HG03066 (cell line): ENCODE measurements at regions not wholly inside any gene's neighbourhood (a gene's known extent, or its start where the extent isn't known, plus 50 kb on each side); places are given as distances from the start of the nearest gene placed in this dataset.
"Not testable (repeated sequence)": the region's sequence is repeated elsewhere in the genome, so short reads cannot be mapped to it uniquely, and the experiment has no call there.

Experiments used
- ATAC-seq: cut with Tn5 transposase; IDR thresholded peaks from one replicate; pipeline ENCODE4 v1.9.1; 2021; ENCODE audit warnings: low read depth; ENCODE audit not compliant: unreplicated experiment

DNA sequence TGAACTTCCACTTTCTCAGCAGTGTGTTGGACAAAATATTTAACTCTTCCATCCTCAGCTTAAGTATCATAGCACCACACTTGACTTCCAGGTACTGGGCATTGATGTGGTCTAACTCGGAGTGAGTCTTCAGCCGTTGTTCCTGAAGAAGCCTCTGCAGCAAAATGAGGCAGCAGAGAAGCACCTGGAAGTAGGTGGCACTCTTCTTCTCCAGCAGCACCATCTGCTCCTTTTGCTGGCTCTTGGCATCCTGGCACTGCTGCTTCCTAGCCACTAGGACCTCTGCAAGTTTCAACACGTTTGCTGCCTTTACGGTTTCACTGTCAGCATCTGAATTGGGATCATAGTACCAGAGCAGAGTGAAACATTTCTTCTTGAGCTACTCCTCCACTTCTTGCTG lies 162.5 kb upstream of the GORAB start:
- ATAC-seq: no peak

DNA sequence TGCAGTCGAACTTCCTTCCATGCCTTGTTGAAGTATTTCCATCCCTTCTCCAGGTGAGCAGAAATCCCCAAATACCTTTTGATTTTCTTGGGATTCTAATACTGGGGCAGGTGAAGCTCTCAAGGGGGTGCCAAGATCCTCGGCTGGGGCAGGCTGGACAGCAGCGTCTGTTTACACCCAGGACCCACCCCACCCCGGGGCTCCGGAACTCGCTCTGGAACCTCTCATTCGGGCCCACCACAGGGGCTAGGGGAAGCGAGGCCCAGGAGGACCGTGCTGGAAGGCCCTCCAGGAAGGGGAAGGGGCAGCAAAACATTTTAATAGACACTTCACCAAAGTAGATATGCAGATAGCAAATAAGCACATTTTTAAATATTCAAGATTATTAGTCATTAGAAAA lies 161.9 kb upstream of the GORAB start:
- no peak for ATAC-seq

DNA sequence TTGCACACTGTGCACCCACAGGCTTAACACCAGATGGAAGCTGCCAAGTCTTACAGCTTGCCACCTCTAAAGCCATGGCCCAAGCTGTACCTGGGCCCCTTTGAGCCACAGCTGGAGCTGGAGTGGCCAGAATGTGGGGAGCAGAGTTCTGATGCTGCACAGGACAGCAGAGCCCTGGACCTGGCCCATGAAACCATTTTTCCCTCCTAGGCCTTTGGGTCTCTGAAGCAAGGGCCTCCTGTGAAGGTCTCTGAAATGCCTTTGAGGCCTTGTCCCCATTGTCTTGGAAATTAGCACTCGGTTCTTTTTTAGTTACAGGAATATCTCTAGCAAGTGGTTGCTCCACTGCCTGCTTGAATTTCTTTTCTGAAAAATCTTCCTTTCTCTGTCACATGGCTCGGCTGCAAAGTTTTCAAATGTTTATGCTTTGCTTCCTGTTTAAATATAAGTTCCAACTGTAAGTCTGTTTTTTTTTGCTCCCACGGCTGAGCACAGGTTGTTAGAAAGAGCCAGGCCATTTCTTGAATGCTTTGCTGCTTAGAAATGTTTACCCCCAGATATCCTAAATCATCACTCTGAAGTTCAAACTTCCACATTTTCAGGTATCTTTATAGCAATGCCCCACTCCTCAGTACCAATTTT lies 156.8 kb upstream of the GORAB start:
- no peak for ATAC-seq

GRCh38 chr1:170376801-170377385 lies 155.1 kb upstream of the GORAB start:
- no peak for ATAC-seq

GRCh38 chr1:170377440-170377839 lies 154.5 kb upstream of the GORAB start:
- no peak for ATAC-seq

GRCh38 chr1:170377896-170378634 lies 153.9 kb upstream of the GORAB start:
- ATAC-seq: no peak

DNA sequence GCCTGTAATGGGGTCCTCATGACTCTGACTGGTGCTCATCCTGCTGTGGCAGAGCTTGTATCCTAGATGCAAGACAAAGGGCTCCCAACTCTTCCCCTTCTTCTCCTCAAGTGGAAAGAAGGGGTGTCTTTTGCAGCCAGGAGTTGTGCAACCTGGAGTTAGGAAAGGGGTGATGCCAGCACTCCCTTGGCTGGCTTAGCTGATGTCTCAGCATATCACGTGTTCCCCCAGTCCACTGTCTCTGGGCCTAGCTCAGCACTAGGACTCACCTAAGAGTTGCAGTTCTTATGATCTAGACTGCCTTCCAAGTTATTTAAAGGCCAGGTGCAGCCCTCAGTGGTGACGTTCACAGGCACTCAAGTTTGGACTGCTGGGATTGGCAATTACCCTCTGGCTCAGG lies 146.2 kb upstream of the GORAB start:
- ATAC-seq: no peak

- no peak for ATAC-seq
Observed at GRCh38 chr1:170388489-170388888, 143.5 kb upstream of the GORAB start.

- no peak for ATAC-seq
Observed at GRCh38 chr1:170395149-170395548, 136.8 kb upstream of the GORAB start.

- no peak for ATAC-seq
Observed at GRCh38 chr1:170397061-170397460, 134.9 kb upstream of the GORAB start.

GRCh38 chr1:170402476-170403311 lies 129.3 kb upstream of the GORAB start:
- ATAC-seq: no peak

- ATAC-seq: no peak
Observed at GRCh38 chr1:170407138-170407537, 124.8 kb upstream of the GORAB start.

DNA sequence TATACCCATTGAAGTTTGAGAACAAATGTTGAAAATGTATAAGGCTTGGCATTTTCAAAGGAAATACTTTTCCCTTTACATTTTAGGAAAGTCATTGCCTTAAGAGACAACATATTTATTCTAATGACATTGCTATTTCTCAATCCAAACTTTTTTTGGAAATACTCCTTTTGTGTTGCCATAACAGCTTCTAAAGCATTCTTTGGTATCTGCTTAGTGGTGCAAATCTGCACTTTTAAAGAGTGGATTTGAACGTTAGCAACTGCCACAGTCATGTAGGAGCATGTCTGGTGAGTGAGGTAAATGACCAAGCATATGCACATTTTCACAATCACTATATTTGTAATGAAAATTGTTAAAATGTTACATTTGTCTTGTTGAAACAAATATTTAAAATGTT lies 124.4 kb upstream of the GORAB start:
- no peak for ATAC-seq

DNA sequence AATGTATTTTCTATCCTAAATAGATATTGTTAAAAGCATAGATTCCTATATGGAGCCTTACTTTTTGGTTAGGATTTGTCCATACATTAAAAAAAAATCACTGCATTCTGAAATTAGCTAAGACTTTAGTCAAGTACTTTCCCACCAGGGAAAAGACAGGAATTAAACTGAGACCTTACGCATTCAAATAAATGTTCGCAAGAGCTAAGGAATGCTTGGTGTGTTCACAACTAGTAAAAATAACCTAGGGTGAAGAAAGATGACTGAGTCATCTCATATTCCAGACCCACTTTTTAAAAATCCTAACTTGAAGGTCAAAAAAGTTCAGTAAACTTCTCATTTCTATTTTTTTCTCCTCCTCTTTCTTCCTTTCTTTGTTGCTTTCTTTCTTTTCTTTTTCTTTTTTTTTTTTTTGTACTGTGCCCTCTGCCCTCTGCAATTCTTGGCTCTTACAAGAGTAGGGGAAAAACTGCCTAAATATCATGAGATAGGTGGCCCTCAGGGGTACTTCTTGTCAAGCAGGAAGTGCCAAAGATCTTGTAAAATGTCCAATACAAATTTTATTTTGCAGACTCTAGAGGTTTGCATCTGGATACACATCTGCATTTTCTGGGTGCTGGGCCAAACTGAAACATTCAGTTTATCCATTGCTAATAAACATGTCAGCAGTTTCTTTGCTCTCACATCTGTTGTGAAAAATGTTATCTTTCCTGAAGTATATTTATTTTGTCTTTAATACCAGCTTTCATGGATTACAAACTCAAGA lies 121.4 kb upstream of the GORAB start:
- ATAC-seq: no peak

DNA sequence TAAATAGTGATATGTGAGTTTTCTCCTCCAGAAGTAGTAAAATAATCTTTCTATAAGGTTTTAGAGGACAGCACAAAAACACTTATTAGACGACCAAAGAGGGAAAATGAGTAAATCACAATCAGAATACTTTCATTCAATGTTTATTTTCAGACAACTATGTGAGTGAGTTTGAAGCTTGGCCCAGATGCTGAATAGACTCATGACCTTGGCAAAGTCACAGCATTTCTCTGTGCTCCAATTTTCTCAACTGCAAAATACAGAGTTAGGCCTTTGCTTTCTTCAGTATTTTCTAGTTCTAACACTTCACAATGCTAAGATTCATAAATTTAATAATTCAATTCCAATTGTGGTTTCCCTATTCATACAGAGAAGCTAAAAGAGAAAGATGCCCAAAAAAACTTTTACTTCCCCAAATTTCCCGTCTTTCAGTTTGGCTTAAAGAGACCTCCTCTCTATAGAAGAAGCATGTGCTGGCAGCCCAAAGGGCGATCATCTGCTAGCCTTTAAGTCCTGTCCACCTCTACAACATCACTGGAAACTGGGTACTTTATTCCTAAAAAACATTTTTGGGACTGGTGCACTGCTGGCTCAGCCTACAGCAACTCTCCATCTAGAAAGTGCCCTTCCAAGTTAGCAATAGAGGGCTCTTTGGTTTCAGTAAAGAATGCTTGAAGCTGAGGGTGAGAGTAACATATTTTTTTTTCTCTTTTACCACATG lies 116.8 kb upstream of the GORAB start:
- ATAC-seq: no peak

DNA sequence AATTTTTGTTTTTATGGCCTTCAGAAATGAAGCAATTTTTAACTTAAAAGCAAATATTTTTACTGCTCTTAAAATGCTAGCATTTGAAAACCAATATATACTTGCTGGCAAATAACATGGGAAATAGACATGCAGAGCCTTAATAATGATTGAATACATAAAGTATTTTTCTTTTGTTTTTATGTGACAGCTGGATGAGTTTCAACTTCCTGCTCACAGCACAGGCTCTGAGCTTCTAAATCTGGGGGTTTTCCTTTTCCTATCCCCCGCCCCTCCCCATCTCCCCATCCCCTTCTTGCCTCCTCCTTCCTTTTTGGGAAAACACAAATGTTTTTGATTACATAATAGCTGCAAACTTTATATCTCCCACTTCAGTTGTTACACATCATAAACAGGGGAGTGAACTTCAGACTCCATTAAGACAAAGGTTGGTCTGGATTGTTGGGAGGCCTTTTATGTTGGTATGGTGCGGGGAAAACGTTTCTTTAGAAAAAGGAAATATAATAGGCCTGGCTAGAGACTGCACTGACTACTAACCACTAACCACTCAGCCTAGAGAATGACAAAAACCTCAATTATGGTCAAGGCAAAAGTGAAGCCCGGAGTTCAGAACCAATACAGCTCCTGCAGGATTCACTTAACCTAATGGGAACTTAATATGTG lies 116.1 kb upstream of the GORAB start:
- ATAC-seq: no peak

GRCh38 chr1:170424346-170424745 lies 107.6 kb upstream of the GORAB start:
- ATAC-seq: no peak

DNA sequence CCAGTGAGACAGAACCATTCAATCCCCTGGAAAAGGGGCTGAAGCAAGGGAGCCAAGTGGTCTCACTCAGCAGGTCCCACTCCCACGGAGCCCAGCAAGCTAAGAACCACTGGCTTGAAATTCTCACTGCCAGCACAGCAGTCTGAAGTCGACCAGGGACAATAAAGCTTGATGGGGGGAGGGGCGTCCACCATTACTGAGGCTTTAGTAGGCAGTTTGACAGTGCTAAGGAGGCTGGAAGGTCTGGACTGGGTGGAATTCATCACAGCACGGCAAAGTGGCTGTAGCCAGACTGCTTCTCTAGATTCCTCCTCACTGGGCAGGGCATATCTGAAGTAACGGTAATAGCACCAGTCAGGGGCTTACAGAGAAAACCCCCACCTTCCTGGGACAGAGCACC lies 105.4 kb upstream of the GORAB start:
- ATAC-seq: no peak

- ATAC-seq: not testable (repeated sequence)
Observed at GRCh38 chr1:170427002-170427401, 105.0 kb upstream of the GORAB start.
